Left lobe of liver (tissue), 2 donors: ENCODE measurements at regions not wholly inside any gene's neighbourhood (a gene's known extent, or its start where the extent isn't known, plus 50 kb on each side); places are given as distances from the start of the nearest gene placed in this dataset.
"Not testable (repeated sequence)": the region's sequence is repeated elsewhere in the genome, so short reads cannot be mapped to it uniquely, and the experiment has no call there.

Source experiments
- ATAC-seq: fragments of 200-7000 bp; cut with Tn5 transposase; one replicate; pipeline ENCODE4 v1.9.1; 2020; ENCODE audit warnings: mild to moderate bottlenecking, moderate library complexity
- DNase-seq: peaks from one replicate; pipeline ENCODE4 v3.0.0-alpha.2; 2020; ENCODE audit warnings: low spot score
- donor health status: DM: no; HTN: no; CAD: no; lungs with moderate emphysema.
- donor health status: DM: no; HTN: yes; CAD: no.

GRCh38 chr11:93608364-93608763, 53.1 kb upstream of the CEP295 start:
- peak; percentile 35 for ATAC-seq
- DNase-seq = no peak

DNA sequence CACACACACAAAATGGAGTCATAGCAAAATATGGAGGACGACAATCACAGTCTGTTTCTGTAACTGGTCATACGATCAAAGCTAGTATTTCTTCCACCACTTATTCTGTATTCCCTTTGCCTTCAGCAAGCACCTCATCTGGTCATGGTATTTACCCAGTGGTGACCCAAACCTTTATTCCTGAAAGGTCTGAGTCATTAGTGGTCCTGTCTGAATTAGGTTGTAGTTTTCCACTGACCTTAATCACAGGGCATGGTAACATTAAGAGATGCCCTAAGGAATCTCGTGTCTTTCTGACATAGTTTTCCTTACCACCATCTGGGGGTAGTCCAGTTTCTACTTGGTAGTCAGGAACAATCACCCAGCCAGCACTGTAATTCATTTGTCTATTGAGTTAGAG, 54.8 kb upstream of the CEP295 start:
- ATAC-seq (no peak), DNase-seq (no peak)

- DNase-seq (no peak), ATAC-seq (no peak)
These were observed 55.2 kb upstream of the CEP295 start for GRCh38 chr11:93606314-93606713.

GRCh38 chr11:93605642-93606041, 55.8 kb upstream of the CEP295 start:
- DNase-seq (no peak), ATAC-seq (no peak)

DNA sequence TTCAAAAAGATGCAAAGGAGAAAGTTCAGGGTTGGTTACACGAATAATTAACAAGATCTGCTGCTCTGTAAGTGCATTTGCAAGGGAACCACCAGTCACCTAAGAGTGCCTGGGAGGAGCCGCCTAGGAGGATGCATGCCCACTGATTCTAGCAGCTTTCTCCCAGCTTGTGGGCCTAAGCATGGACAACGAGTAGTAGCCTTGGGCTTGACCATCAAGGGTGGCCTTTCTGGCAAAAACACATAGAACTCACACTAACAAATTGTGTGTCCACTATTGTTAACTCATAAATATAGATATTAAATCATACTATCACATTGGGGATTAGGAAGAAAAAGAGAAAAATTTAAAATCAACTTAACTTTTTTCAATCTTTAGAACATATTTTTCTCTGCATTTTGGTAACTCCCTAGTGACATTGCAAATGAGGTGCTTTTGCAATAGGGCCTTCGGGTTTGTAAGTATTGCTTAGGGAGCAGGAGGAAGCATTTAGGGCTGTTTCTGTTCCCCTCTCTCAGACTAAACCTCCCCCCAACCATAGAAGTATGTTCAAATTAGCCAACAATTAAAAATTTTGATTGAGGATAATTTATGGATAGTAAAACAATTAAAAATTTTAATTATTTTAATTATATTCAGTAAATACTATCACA, 57.3 kb upstream of the CEP295 start:
- DNase-seq = no peak
- no peak for ATAC-seq

DNA sequence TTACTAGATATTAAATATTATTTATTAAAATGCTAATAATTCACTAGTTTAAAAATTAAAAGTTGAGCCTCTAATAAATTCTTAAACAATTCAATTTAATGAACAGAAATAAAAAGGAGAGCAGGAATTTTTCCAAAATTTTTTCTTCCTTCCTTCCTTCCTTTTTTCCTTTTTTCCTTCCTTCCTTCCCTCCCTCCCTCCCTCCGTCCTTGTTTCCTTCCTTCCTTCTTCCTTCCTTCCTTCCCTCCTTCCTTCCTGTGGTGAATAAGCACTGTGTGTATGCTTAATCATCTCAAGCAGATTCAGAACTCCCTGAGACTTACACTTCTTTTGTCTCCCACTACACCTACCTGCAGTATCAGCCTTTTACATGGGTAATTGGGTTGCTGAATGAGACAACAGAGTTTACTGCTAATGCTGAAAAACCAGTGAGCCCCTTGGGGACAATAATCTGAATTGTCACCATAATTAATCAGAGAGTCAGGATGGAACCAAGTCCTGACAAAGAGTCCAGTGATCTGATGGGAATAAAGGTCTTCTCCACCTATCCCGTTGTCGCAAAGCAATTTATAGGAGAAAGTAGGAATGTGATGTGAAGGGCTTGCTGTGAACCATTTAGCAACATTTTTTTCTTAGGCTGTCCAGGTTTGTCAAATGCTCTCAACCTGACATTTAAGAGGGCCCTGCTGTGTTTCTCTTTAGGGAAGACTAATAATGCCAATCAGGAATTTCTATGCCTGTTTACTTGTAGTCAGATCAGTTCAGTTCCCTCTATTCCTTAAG, 58.1 kb upstream of the CEP295 start:
- no peak for ATAC-seq
- no peak for DNase-seq

DNA sequence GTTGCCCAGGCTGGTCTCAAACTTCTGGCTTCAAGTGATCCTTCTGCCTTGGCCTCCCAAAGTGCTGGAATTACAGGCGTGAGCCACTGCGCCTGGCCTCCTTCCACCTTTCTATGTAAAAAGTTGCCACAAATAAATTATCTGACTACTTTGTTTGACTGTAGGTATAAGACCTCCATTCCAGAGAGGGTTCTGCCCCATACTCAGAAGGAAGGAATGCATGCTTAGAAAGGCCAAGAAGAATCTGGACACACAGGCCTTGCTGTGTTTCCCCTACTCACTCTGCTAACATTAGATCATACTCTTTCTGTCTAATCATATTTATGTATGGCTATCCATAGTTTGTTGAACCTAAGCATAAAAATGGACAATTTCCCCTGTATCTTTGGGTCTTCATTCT, 53.0 kb upstream of the SMCO4 start:
- not testable (repeated sequence) for DNase-seq, ATAC-seq
